ENCODE measurements at regions not wholly inside any gene's neighbourhood (a gene's known extent, or its start where the extent isn't known, plus 50 kb on each side); places are given as distances from the start of the nearest gene placed in this dataset.
A peak's percentile ranks its signal among the peaks of the same experiment; 100 is the strongest.

DNA sequence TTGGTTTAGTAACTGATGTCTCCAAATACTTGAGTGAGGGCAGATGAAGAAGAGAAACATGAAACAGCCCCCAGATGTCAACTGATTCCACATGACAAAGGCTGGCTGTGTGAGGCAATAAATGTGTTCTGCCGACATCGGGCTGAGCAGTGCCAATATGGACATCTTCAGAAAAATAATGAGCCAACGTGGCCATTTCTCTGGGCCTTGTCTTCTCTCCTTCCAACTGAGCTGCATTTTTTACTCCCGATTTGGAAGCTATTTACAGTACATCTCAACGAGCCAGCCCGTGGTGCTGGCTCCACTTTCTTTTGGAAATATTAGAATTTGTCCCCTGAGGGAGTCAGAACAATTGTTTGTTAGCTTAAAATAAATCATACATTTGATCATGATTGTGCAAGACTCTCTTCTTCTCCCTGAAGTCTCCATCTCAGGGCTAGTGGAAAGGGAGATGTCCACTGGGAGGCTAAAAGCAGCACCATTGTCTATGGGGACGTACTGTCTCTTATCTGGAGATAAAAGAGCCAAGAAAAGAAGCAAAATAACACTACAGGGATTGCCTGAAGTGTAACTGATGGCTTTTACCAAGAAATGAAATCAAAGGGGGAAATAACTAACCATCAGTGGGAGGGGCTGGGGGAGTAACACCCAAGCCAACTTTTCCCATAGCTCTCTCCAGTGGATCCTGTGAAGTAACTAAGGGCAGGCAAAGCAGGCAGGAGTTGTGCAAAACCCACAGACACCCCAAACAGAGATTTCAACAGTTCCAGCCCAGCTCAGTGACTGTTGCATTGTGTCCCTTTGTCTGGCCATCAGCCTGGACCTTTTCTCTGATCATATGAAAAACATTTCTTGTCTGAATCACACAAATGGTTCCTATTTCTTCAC is 114.8 kb downstream of the RDH14 start:
- peak overlapping the region; percentile 29; the same call in 1 of the 2 replicates for H3K27ac ChIP-seq (ENCODE audit: insufficient read depth, low read length)
- peak overlapping the region in 1 of 2 experiments; percentile 6; a peak in 1 of 4 replicates for H4K8ac ChIP-seq (ENCODE audit: low read depth in 2 of 2, low read length in 2 of 2)
- no peaks in the 10 kb centered on the region for H3K9me3 ChIP-seq (ENCODE audit: control insufficient read depth, insufficient read depth, low read length)
- H2AK5ac ChIP-seq (ENCODE audit: low read depth, low read length), result peak overlapping the region; percentile 21; the same call in 1 of the 2 replicates
- H3K4me3 ChIP-seq (ENCODE audit: insufficient read depth, low read depth, low read length), result no peak overlapping the region
- WGBS, 2 experiments (ENCODE audit: extremely low coverage in 2 of 2, insufficient read length in 1 of 2), result 8% methylated on average over 2 of the region's 7 CpGs; no CpG with 5 or more reads in 1 of the 2 experiments
- no peak overlapping the region for H3K56ac ChIP-seq (ENCODE audit: extremely low read depth, insufficient read depth, low read length)
- ATAC-seq (ENCODE audit: low read depth) (peak; percentile 27; the same call in 1 of the 2 replicates), DNase-seq (no peak)
- dilution Hi-C loops (cut with HindIII; ENCODE audit: low sequenced_read_pairs, unreplicated experiment) (no loop called here), intact Hi-C loops (cut with micrococcal nuclease) (no loop called here), in situ Hi-C loops (cut with MboI; ENCODE audit: low sequenced_read_pairs) (no loop called here)
- H2BK5ac ChIP-seq (ENCODE audit: low read depth, low read length, poor library complexity, severe bottlenecking), result no peak overlapping the region
- CTCF ChIA-PET, result interaction anchor here (1.1 kb wide), 1 partner anchor 16 kb away, joined by 4 read pairs; no protein-coding TSS in a partner anchor
- H2BK20ac ChIP-seq (ENCODE audit: low read depth, low read length), result peak overlapping the region; percentile 69
- no peaks in the 10 kb centered on the region for H3K27me3 ChIP-seq (ENCODE audit: control insufficient read depth, insufficient read depth, low read length)
- H3K4me1 ChIP-seq (ENCODE audit: control insufficient read depth, insufficient read depth, low read length), result peaks cover 9% of the 10 kb centered on the region
- peak; percentile 64 for TF ChIP-seq CEBPB (IDR thresholded peaks at IDR 0.05; ENCODE audit: low read depth, low read length)
- no peak for TF ChIP-seq MXI1 (IDR thresholded peaks at IDR 0.05; ENCODE audit: borderline replicate concordance, low read depth, low read length)
- H2BK120ac ChIP-seq (ENCODE audit: low read depth, low read length), result peak overlapping the region; percentile 71
- H3K14ac ChIP-seq (replicated peaks; ENCODE audit: low read depth, low read length), result peak overlapping the region; percentile 16; the same call in 1 of the 2 replicates
- H3K4me2 ChIP-seq (ENCODE audit: low read depth, low read length), result no peak overlapping the region
- H4K20me1 ChIP-seq (ENCODE audit: insufficient read depth, low read length), result no peaks in the 10 kb centered on the region
- H3K9me1 ChIP-seq (ENCODE audit: insufficient read depth, low read length), result peaks cover 3% of the 10 kb centered on the region; the same call in 1 of the 2 replicates
- POLR2A ChIA-PET (ENCODE audit: unreplicated experiment), result interaction anchor here (0.6 kb wide), 1 partner anchor 65 kb away, joined by 3 read pairs; no protein-coding TSS in a partner anchor
- no peak overlapping the region for H3K9ac ChIP-seq (ENCODE audit: low read depth, low read length)
- no peak overlapping the region for H3K23ac ChIP-seq (ENCODE audit: low read depth, low read length)
- H3K79me1 ChIP-seq (ENCODE audit: low read depth in 1 of 2, low read length in 2 of 2), result no peaks in the 10 kb centered on the region
- peak overlapping the region; percentile 57; the same call in 1 of the 3 replicates for H2BK15ac ChIP-seq (ENCODE audit: low read depth, low read length)
- no peaks in the 10 kb centered on the region for H3K36me3 ChIP-seq (ENCODE audit: control insufficient read depth, insufficient read depth, low read length)
- no peak overlapping the region for H2AK9ac ChIP-seq (replicated peaks; ENCODE audit: low read depth, low read length, poor library complexity)
- peak overlapping the region; percentile 34; the same call in 1 of the 2 replicates for H3K18ac ChIP-seq (ENCODE audit: low read depth, low read length)
- H3K4ac ChIP-seq (ENCODE audit: low read depth, low read length), result peak overlapping the region; percentile 18
- BruUV-seq (replicated peaks), result no TSS peak
- peak overlapping the region; percentile 50 for H4K91ac ChIP-seq (ENCODE audit: insufficient read depth, low read depth, low read length)
- no peak overlapping the region; the same call in 1 of the 2 replicates for H4K5ac ChIP-seq (ENCODE audit: low read depth, low read length)
- H2AFZ ChIP-seq (replicated peaks; ENCODE audit: low read length, poor library complexity), result no peak overlapping the region

All from IMR-90 (cell line).